GM20000 (cell line): ENCODE measurements at regions not wholly inside any gene's neighbourhood (a gene's known extent, or its start where the extent isn't known, plus 50 kb on each side); places are given as distances from the start of the nearest gene placed in this dataset.

Experiments
- DNase-seq: peaks from one replicate; pipeline ENCODE4 v3.0.0; 2012; ENCODE audit warnings: low spot score
- TF ChIP-seq, protein P1 (sequence below): IDR thresholded peaks from 2 replicates; pipeline ENCODE4 v1.5.1; 2012; ENCODE audit warnings: mild to moderate bottlenecking, control low read depth; ENCODE audit errors: extremely low read depth, missing control alignments

DNA sequence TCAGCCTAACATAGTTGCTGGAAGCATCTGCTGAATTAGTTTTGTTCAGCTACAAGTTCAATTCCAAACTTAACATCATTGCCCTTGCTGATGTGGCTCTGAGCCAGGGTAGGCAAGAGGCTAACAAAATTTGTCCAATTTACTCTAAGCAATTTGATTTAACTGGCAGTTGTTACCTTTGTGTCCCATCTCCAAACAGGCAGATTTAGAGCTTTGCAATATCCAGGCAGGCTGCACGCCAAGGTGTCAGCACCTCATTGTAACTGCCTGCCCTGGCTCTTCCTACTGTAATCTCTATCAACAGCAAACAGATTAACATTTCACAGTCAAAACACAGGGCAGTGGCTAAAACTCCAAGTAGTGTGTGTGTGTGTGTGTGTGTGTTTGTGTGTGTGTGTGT, 2070.6 kb downstream of the PCDH7 start:
- TF ChIP-seq, protein P1, sequence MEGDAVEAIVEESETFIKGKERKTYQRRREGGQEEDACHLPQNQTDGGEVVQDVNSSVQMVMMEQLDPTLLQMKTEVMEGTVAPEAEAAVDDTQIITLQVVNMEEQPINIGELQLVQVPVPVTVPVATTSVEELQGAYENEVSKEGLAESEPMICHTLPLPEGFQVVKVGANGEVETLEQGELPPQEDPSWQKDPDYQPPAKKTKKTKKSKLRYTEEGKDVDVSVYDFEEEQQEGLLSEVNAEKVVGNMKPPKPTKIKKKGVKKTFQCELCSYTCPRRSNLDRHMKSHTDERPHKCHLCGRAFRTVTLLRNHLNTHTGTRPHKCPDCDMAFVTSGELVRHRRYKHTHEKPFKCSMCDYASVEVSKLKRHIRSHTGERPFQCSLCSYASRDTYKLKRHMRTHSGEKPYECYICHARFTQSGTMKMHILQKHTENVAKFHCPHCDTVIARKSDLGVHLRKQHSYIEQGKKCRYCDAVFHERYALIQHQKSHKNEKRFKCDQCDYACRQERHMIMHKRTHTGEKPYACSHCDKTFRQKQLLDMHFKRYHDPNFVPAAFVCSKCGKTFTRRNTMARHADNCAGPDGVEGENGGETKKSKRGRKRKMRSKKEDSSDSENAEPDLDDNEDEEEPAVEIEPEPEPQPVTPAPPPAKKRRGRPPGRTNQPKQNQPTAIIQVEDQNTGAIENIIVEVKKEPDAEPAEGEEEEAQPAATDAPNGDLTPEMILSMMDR, result no peak
- no peak for DNase-seq

DNA sequence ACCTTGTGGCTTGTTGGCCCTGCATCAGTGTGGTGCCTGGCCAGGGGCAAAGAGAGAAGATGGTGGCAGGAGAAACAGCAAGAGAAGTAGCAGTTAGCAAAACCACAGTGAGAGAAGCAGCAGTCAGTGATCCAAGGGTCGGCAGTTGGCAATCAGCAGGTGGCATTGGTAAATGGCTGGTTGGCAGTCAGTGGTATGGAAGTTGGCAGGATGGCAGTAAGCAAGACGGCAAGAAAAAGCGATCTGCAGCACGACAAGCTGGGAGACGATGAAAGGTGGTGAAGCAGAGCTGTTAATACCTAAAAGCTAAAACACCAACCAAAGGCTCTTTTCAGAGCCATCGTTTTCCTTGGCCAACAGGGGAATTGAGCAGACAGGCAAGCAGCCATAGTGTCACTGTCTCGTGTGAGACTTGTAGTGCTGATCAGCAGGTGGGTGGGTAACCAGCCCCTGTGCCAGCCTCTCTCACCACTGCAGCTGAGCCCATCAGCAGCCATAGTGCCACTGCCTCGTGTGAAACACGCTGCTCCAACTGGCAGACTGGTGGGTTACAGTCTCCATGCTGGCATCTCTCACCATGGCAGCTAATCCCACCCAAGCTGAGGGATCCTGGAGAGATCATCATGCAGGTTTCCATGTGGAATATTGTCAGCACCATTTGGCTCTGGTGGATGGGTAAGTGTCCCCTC, 2078.4 kb downstream of the PCDH7 start:
- no peak for DNase-seq
- TF ChIP-seq, protein P1, result no peak

- TF ChIP-seq, protein P1, result no peak
- DNase-seq, result no peak
These were observed 2104.2 kb downstream of the PCDH7 start for GRCh38 chr4:32824336-32824735.

DNA sequence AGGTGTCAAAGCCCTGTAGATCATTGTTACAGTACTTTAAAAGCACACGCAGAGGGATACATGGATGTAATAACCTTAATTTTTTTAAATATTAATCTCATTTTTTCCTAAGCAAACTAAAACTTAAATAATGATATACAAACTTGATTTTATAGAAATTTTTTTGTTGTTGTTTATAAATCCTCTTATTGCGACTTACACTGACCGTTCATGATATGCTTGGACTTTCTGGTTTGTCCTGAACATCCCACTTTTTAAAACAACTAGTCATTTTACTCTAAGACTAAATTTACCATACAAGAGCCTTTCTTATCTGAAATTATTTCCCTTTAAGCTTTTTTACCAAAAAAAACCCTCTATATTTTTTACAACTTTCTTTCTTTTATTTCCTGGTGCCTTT, 2106.0 kb downstream of the PCDH7 start:
- DNase-seq, result no peak
- TF ChIP-seq, protein P1, result no peak

GRCh38 chr4:32830160-32830559, 2110.0 kb downstream of the PCDH7 start:
- TF ChIP-seq, protein P1, result no peak

GRCh38 chr4:32831104-32831503, 2110.9 kb downstream of the PCDH7 start:
- DNase-seq, result no peak
- TF ChIP-seq, protein P1, result no peak

More at GRCh38 chr4:32830160-32830559, 2110.0 kb downstream of the PCDH7 start:
- no peak for DNase-seq

- DNase-seq, result no peak
- TF ChIP-seq, protein P1, result no peak
These were observed 2120.5 kb downstream of the PCDH7 start for GRCh38 chr4:32840461-32841189.
